ENCODE measurements at regions not wholly inside any gene's neighbourhood (a gene's known extent, or its start where the extent isn't known, plus 50 kb on each side); places are given as distances from the start of the nearest gene placed in this dataset.

DNA sequence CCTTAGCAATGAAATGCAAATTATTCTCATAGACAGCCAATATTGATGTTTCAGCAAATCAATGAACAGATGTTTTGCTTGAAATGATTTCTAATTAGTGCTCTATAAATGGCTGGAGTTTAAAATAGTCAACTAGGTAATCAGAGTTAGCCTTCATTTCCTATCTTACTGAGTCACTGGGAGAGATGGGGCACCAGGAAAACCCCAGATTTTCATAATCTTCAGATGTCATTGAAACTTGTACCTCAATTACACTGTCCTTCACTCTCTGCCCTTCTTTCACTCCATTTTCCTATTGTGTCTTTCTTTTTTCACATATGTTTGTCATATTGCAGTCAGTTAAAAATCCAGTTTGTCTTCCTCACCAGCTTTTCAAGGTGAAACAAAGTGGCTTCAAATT is 92.7 kb downstream of the C12orf75 start:
- POLR2A ChIA-PET, result no interaction called here

DNA sequence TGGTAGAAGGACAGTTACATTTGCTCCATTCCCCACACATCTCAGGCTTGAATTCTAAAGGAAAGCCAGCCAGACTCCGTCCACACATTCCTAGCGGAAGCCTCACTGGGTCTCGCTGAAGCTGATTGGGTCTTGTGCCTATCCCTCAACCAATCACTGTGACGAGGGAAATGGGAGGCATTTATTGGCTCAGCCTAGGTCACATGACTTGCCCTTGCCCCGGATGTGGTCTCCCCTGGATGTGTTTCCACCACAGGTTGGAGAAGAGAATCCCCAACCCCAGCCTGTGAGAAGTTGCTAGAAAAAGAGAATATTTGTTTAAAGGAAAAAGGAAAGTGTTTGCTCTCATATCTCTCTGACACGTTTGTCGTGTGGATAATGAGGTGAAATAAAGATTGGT is 93.4 kb downstream of the C12orf75 start:
- Mint-ChIP-seq H3K9me3 (no peaks in the 10 kb centered on the region), H3K27ac (no peak overlapping the region), H3K4me3 (no peak overlapping the region), H3K27me3 (peaks cover 8% of the 10 kb centered on the region), H3K4me1 (peaks cover 2% of the 10 kb centered on the region), H3K36me3 (ENCODE audit: low read depth) (no peaks in the 10 kb centered on the region)
- ChIA-PET POLR2A (no interaction called here), CTCF (no interaction called here)
- no peak for DNase-seq

More for the DNA sequence above, 92.7 kb downstream of the C12orf75 start:
- Mint-ChIP-seq H3K36me3 (ENCODE audit: low read depth) (no peaks in the 10 kb centered on the region), H3K4me1 (peaks cover 2% of the 10 kb centered on the region), H3K27me3 (peaks cover 10% of the 10 kb centered on the region), H3K9me3 (no peaks in the 10 kb centered on the region), H3K27ac (no peak overlapping the region), H3K4me3 (no peak overlapping the region)
- no peak for DNase-seq
- CTCF ChIA-PET, result no interaction called here

DNA sequence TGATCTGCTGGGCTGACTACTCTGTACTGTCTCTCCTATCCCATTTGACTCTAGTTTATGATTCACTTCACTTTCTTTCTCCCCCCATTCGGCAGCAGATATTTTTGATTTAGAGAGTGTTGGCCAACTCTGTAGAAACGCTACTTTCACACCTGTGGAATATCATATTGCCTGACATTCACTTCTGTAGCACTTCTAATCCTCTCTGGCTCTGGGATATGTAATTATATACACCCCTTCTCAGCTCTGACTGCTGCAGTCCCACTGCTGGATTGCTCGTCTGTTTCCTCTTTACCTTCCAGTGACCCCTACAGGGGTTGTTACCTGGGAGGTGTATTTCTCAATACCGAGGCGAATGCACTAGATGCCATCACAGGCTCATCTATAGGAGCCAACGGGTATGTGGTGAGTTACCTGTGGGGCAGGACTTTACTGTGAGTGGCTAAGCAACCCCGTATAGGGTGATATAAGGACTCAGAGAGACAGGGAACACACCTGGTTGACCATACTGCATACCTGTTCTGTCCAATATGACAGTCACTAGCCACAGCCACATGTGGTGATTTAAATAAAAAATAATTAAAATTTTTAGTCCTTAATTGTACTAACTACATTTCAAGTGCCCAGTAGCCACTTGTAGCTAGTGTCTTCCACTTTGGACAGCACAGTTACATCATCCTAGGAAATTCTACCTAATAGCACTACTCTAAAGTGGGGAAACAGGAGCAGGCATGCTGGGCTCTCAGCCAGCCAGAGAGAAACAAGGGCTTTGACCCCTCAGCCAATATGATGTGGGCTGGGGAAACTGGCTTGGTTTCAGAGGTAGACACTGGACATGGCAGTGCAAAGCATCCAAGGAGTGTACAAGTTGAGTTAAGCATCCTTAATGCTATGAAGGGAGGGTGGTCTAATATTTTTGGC is 95.0 kb downstream of the C12orf75 start:
- ChIA-PET CTCF (interaction anchor here (0.8 kb wide), 1 partner anchor 711 kb away, joined by 3 read pairs; no protein-coding TSS in a partner anchor), POLR2A (no interaction called here)
- H3K4me3 Mint-ChIP-seq, result no peak overlapping the region
- H3K4me1 Mint-ChIP-seq, result peaks cover 2% of the 10 kb centered on the region
- no peaks in the 10 kb centered on the region for H3K9me3 Mint-ChIP-seq
- no peak for DNase-seq
- H3K36me3 Mint-ChIP-seq (ENCODE audit: low read depth), result no peaks in the 10 kb centered on the region
- peaks cover 9% of the 10 kb centered on the region for H3K27me3 Mint-ChIP-seq
- H3K27ac Mint-ChIP-seq, result no peak overlapping the region

DNA sequence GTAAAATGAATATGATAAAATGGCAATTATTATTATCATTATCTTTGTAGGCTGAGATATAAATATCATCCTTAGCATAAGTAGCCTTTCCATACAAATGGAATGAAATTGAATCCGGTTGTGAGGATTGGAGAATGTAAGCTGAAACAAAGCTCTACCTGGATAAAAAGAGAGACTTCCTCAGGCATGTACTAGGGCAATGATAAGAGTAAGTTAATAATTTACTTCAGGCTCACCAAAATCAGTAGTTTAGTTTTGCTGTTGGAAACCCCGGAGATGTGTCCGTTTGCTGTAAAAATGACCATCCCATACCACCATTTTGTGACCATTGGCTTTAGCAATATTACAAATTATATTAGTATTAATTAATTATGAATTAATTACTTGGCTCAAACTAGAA is 96.3 kb downstream of the C12orf75 start:
- peaks cover 2% of the 10 kb centered on the region for H3K4me1 Mint-ChIP-seq
- no peak for DNase-seq
- no peak overlapping the region for H3K4me3 Mint-ChIP-seq
- POLR2A ChIA-PET, result no interaction called here
- CTCF ChIA-PET, result interaction anchor here (0.6 kb wide), 1 partner anchor 136 kb away, joined by 3 read pairs; no protein-coding TSS in a partner anchor
- H3K9me3 Mint-ChIP-seq, result no peaks in the 10 kb centered on the region
- H3K27me3 Mint-ChIP-seq, result peaks cover 9% of the 10 kb centered on the region
- no peak overlapping the region for H3K27ac Mint-ChIP-seq
- no peaks in the 10 kb centered on the region for H3K36me3 Mint-ChIP-seq (ENCODE audit: low read depth)

DNA sequence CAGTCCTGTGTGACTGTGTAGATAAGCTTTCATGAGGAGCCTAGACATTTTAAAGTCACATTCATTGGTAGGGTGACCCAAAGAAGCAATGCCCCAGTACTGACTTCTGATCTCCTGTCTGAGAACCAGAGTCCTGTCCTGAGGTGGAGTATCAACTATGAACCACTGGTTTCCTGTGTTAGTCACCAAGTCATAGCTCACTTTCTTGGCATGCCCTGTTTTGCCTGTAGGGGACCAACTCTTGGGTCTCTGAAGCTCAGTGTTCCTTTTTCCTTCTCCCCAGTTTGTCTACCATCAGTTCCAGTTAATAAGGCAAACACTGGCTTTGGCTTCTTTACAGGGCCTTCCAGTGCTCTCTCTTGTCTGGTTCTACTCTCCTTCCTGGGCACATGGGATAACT is 97.4 kb downstream of the C12orf75 start:
- POLR2A ChIA-PET, result no interaction called here
- no peak for DNase-seq
- Mint-ChIP-seq H3K27me3 (peaks cover 9% of the 10 kb centered on the region), H3K9me3 (no peaks in the 10 kb centered on the region), H3K36me3 (ENCODE audit: low read depth) (no peaks in the 10 kb centered on the region), H3K4me3 (no peak overlapping the region), H3K4me1 (peaks cover 2% of the 10 kb centered on the region), H3K27ac (no peak overlapping the region)
- CTCF ChIA-PET, result interaction anchor here (0.6 to 1.4 kb wide), 2 partner anchors 31 to 709 kb away, joined by 3 read pairs; no protein-coding TSS in a partner anchor

DNA sequence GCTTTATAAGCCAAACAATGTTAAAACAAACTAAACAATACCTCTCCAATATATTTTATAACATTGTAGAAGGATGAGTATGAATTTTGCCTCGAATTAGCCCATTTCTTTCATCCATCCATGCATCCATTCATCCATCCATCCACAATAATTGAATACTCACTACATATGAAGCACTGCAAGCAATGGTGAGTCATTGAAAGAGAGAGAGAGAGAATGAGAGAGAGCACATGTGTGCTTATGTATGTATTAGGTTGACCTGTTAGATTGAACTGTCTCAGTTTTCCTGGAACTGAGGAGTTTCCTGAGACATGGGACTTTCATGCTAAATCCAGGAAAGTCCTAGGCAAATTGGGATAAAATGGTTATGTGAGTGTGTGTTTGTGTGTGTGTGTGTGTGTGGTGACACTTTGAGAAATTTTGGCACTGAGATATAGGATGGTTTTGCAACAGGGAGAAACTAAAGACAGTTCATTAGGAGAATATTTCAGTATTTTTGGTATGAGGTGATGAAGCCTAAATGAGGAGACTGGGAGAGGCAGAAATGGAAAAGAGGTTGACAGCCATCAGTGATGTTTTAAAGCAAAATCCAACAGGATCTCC is 98.4 kb downstream of the C12orf75 start:
- Mint-ChIP-seq H3K27me3 (peaks cover 9% of the 10 kb centered on the region), H3K27ac (no peak overlapping the region), H3K4me3 (no peak overlapping the region), H3K9me3 (no peaks in the 10 kb centered on the region), H3K4me1 (peaks cover 2% of the 10 kb centered on the region), H3K36me3 (ENCODE audit: low read depth) (no peaks in the 10 kb centered on the region)
- ChIA-PET POLR2A (no interaction called here), CTCF (interaction anchor here (1.4 kb wide), 1 partner anchor 708 kb away, joined by 3 read pairs; no protein-coding TSS in a partner anchor)
- no peak for DNase-seq

DNA sequence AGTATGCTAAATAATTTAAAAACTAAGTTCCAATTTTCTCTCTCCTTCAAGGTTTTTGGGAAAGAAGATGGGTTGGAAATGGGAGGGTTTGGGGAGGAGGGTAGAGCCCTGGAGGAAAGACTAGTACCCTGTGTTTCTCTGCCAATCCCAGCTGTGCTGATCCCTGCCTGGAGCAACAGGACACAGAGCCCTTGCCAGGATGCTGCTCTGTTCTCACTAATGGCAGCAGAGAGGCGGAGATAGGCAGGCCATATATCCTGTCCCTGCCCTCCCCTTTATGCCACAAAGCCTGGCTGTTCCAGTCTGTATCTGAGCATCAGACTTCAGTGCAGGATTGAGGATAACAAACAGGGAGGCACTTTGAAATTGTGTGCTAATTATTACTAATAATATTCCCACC is 99.0 kb downstream of the C12orf75 start:
- Mint-ChIP-seq H3K36me3 (ENCODE audit: low read depth) (no peaks in the 10 kb centered on the region), H3K9me3 (no peaks in the 10 kb centered on the region), H3K27ac (no peak overlapping the region), H3K4me3 (no peak overlapping the region), H3K4me1 (peaks cover 2% of the 10 kb centered on the region), H3K27me3 (peaks cover 9% of the 10 kb centered on the region)
- POLR2A ChIA-PET, result no interaction called here
- CTCF ChIA-PET, result no interaction called here
- no peak for DNase-seq

DNA sequence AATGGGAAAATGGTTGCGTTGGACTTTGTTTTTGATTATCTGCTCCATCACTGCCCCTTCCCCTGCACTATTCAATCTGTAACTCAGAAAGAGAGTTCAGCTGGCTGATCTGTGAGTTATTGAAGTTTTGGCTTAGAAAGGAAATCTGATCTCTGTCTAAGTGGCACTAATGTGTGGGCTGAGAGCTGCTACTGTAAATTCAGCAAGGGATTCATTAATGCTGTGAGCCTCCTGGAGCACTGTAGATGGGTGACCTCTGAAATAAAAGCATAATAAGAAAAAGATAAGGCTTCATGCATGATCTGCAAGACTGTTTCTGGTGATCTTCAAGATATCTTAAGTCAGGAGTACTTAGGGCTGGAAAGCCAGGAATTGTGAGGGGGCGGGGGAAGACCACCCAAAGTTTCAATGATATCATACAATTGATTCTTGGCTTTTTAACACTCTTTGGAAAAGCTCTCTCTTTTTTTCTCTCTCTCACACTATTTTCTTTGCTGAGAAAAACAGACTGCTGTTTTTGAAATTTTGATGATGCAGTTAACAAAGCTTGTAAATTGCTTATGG is 101.1 kb downstream of the C12orf75 start:
- no peak overlapping the region for H3K4me3 Mint-ChIP-seq
- H3K4me1 Mint-ChIP-seq, result peaks cover 2% of the 10 kb centered on the region
- H3K27me3 Mint-ChIP-seq, result peaks cover 16% of the 10 kb centered on the region
- ChIA-PET CTCF (no interaction called here), POLR2A (no interaction called here)
- no peaks in the 10 kb centered on the region for H3K36me3 Mint-ChIP-seq (ENCODE audit: low read depth)
- DNase-seq, result no peak
- no peaks in the 10 kb centered on the region for H3K9me3 Mint-ChIP-seq
- no peak overlapping the region for H3K27ac Mint-ChIP-seq

DNA sequence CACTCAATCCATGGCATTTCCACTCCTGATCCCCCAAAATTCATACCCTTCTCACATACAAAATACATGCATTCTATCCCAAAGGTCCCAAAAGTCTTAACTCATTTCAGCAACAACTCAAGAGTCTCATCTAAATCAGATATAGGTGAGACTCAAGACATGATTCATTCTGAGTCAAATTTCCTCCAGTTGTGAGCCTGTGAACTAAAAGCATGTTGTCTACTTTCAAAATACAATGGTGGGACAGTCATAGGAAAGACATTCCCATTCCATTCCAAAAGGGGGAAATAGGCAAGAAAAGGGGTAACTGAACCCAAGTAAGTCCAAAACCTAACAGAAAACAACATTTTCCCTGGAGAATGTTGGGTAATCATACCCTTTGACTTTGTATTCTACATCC is 103.3 kb downstream of the C12orf75 start:
- POLR2A ChIA-PET, result no interaction called here
- H3K9me3 Mint-ChIP-seq, result no peaks in the 10 kb centered on the region

DNA sequence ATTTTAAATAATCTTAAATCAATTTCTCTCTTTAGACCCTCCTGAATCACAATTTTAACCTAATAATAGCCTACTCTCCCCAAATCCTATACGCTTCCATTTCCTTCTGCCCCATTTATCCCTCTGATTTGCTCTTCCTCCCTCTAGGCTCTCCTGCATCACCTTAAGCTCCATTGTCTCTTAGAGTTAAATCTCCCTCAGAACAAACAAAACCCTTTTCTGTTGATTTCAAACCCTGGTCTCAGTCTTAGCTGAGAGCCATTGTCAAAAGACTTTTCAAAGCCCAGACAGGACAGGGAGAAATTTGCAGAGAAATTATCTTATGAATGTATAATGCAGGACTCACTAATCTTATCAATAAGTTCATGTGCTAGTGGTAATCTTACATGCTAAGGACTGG is 106.1 kb downstream of the C12orf75 start:
- CTCF ChIA-PET, result interaction anchor here (0.9 kb wide), 1 partner anchor 9 kb away, joined by 3 read pairs; no protein-coding TSS in a partner anchor

More for the DNA sequence above, 103.3 kb downstream of the C12orf75 start:
- CTCF ChIA-PET, result interaction anchor here (1.9 kb wide), 1 partner anchor 13 kb away, joined by 4 read pairs; no protein-coding TSS in a partner anchor
- H3K27ac Mint-ChIP-seq, result no peak overlapping the region
- no peak for DNase-seq
- no peaks in the 10 kb centered on the region for H3K36me3 Mint-ChIP-seq (ENCODE audit: low read depth)
- no peaks in the 10 kb centered on the region for H3K4me1 Mint-ChIP-seq
- no peak overlapping the region for H3K4me3 Mint-ChIP-seq
- peaks cover 21% of the 10 kb centered on the region for H3K27me3 Mint-ChIP-seq

DNA sequence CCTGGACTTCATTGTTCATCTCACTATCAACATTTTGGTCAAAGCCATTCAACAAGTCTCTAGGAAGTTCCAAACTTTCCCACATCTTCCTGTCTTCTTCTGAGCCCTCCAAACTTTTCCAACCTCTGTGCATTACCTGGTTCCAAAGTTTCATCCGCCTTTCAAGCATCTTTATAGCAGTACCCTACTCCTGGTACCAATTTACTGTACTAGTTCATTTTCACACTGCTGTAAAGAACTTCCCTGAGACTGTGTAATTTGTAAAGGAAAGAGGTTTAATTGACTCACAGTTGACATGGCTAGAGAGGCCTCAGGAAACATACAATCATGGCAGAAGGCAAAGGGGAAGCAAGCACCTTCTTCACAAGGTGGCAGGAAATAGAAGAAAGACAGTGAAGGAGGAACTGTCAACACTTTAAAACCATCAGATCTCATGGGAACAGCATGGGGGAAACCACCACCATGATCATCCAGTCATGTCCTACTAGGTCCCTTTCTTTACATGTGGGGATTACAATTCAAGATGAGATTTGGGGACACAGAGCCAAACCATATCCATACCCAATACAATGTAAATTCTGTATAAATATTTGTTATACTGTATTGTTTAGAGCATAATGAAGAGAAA is 109.7 kb downstream of the C12orf75 start:
- ChIA-PET POLR2A (no interaction called here), CTCF (no interaction called here)
- no peaks in the 10 kb centered on the region for H3K4me1 Mint-ChIP-seq
- H3K9me3 Mint-ChIP-seq, result no peaks in the 10 kb centered on the region
- no peak for DNase-seq
- H3K27ac Mint-ChIP-seq, result no peak overlapping the region
- no peak overlapping the region for H3K4me3 Mint-ChIP-seq
- no peaks in the 10 kb centered on the region for H3K36me3 Mint-ChIP-seq (ENCODE audit: low read depth)
- peaks cover 43% of the 10 kb centered on the region for H3K27me3 Mint-ChIP-seq

More for the DNA sequence above, 106.1 kb downstream of the C12orf75 start:
- Mint-ChIP-seq H3K27me3 (peaks cover 25% of the 10 kb centered on the region), H3K36me3 (ENCODE audit: low read depth) (no peaks in the 10 kb centered on the region), H3K4me1 (no peaks in the 10 kb centered on the region), H3K4me3 (no peak overlapping the region), H3K9me3 (no peaks in the 10 kb centered on the region), H3K27ac (no peak overlapping the region)
- no peak for DNase-seq
- POLR2A ChIA-PET, result no interaction called here

DNA sequence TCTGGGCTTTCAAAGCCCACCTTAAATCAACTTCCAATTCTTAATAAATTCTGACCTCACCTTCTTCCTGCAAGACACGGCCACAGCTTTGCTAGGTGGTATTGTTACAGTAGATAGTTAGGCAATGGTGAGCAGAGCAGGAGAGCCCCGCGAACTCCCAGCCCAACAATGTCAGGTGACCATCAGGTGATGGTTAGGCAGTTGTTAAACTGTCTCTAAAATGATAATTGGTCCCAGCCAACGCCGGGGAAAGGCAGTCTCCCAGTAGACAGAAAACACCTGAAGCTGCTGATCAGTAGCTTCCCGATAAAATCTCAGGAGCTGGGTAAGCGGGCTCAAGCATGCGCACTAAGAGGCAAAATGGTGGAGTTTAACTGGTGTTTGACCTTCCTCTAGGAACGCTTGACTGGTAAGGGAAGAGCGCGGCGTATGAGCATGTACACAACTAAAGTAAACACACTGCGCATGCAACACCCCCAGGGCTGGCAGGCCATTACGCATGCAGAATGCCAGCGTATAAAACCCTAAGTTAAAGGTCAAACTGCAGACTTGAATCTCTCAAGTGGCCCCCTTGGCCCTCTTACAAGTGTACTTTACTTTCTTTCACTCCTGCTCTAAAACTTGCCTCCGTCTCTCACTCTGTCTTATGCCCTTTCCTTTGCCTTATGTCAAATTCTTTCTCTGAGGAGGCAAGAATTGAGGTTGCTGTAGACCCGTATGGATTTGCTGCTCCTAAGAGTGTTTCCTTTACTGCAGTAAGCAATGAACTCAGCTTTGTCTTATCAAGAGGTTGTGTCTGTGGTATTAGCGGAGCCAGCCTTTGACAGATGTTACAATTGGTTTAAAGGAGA is 113.5 kb downstream of the C12orf75 start:
- H3K27ac Mint-ChIP-seq, result no peak overlapping the region
- ChIA-PET CTCF (no interaction called here), POLR2A (no interaction called here)
- H3K9me3 Mint-ChIP-seq, result no peaks in the 10 kb centered on the region
- no peaks in the 10 kb centered on the region for H3K36me3 Mint-ChIP-seq (ENCODE audit: low read depth)
- peaks cover 30% of the 10 kb centered on the region for H3K27me3 Mint-ChIP-seq
- no peak overlapping the region for H3K4me3 Mint-ChIP-seq
- H3K4me1 Mint-ChIP-seq, result no peaks in the 10 kb centered on the region
- DNase-seq, result no peak
